ENCODE measurements at regions not wholly inside any gene's neighbourhood (a gene's known extent, or its start where the extent isn't known, plus 50 kb on each side); places are given as distances from the start of the nearest gene placed in this dataset.

GRCh38 chr13:44171861-44172260, 201.8 kb upstream of the SERP2 start:
- H3K18ac ChIP-seq (ENCODE audit: insufficient read length, low read depth, low read length), result no peak overlapping the region
- no peak overlapping the region for H2BK12ac ChIP-seq (ENCODE audit: insufficient read length, low read depth, low read length)
- no peak overlapping the region for H4K8ac ChIP-seq (replicated peaks; ENCODE audit: insufficient read length, low read depth, low read length)
- no peaks in the 10 kb centered on the region for H3K4me1 ChIP-seq (ENCODE audit: insufficient read depth, low read length)
- no peak overlapping the region for H2BK20ac ChIP-seq (ENCODE audit: low read depth, low read length, poor library complexity, severe bottlenecking)
- H3K27ac Mint-ChIP-seq, result 0 out of 7 replicates have a peak overlapping the region, but pooled peaks of 1 of the 3 experiments have one; percentile 54
- H3K23ac ChIP-seq (ENCODE audit: insufficient read length, low read depth, low read length), result no peak overlapping the region
- no peak overlapping the region for H3K4me3 Mint-ChIP-seq
- H4K91ac ChIP-seq (ENCODE audit: insufficient read length, low read depth, low read length), result no peak overlapping the region
- no peaks in the 10 kb centered on the region for H3K23me2 ChIP-seq (ENCODE audit: insufficient read length, low read depth, low read length, poor library complexity, severe bottlenecking)
- H3K9me3 Mint-ChIP-seq, result peaks cover 2 to 4% of the 10 kb centered on the region in 2 experiments
- no peak overlapping the region for H3T11ph ChIP-seq (ENCODE audit: low read length)
- no peak for TF ChIP-seq CTCF (conservative IDR thresholded peaks at IDR 0.05)
- H4K5ac ChIP-seq (ENCODE audit: insufficient read length, low read depth, low read length), result no peak overlapping the region
- no peak overlapping the region for H2BK15ac ChIP-seq (ENCODE audit: low read depth, low read length)
- H2AFZ ChIP-seq (ENCODE audit: low read length), result no peak overlapping the region
- H3K4ac ChIP-seq (ENCODE audit: low read depth, low read length), result no peak overlapping the region
- no peaks in the 10 kb centered on the region for H3K9me3 ChIP-seq (ENCODE audit: control insufficient read depth, low read depth, low read length)
- no peak overlapping the region for H3K14ac ChIP-seq (ENCODE audit: insufficient read depth, low read length)
- peaks cover 1% of the 10 kb centered on the region; the same call in 1 of the 2 replicates for H3K27me3 Mint-ChIP-seq (ENCODE audit: low read depth)
- H3K79me1 ChIP-seq (ENCODE audit: insufficient read depth, low read depth, low read length, poor library complexity, severe bottlenecking), result no peaks in the 10 kb centered on the region
- H3K79me2 ChIP-seq (ENCODE audit: insufficient read depth, low read length), result no peaks in the 10 kb centered on the region
- H3K27ac ChIP-seq (ENCODE audit: insufficient read length, low read depth, low read length), result no peak overlapping the region
- H3K27me3 ChIP-seq (ENCODE audit: insufficient read depth, low read length), result no peaks in the 10 kb centered on the region
- H2AK5ac ChIP-seq (ENCODE audit: insufficient read length, low read length), result no peak overlapping the region
- no peak overlapping the region for H3K56ac ChIP-seq (ENCODE audit: insufficient read length, low read depth, low read length)
- H2BK5ac ChIP-seq (ENCODE audit: insufficient read length, low read length), result no peak overlapping the region
- H3K4me2 ChIP-seq (ENCODE audit: insufficient read depth, insufficient read length, low read length), result no peak overlapping the region
- no peaks in the 10 kb centered on the region for H4K20me1 ChIP-seq (ENCODE audit: control insufficient read depth, insufficient read depth, insufficient read length)
- H2BK120ac ChIP-seq (ENCODE audit: low read depth, low read length, poor library complexity, severe bottlenecking), result no peak overlapping the region
- peaks cover 2 to 5% of the 10 kb centered on the region in 2 experiments; a peak in 2 of 4 replicates for H3K4me1 Mint-ChIP-seq
- H3K36me3 Mint-ChIP-seq (ENCODE audit: insufficient read depth in 1 of 3, low read depth in 3 of 3), result peaks cover 0 to 1% (median 0%) of the 10 kb centered on the region in 3 experiments; a peak in 1 of 7 replicates
- no peak overlapping the region for H3K9ac ChIP-seq (ENCODE audit: extremely low read depth, insufficient read length, low read length)
- no peak for DNase-seq

Measured in H9 (cell line).